NCI-H82 treated with DMSO at 0.1 percent for 48 hours (cell line): ENCODE measurements at regions not wholly inside any gene's neighbourhood (a gene's known extent, or its start where the extent isn't known, plus 50 kb on each side); places are given as distances from the start of the nearest gene placed in this dataset.
"Not testable (repeated sequence)": the region's sequence is repeated elsewhere in the genome, so short reads cannot be mapped to it uniquely, and the experiment has no call there.

ENCODE experiments used
- DNase-seq: peaks from one replicate; lab custom pipeline; 2025; ENCODE audit not compliant: unreplicated experiment; lab: John Stamatoyannopoulos, UW

DNA sequence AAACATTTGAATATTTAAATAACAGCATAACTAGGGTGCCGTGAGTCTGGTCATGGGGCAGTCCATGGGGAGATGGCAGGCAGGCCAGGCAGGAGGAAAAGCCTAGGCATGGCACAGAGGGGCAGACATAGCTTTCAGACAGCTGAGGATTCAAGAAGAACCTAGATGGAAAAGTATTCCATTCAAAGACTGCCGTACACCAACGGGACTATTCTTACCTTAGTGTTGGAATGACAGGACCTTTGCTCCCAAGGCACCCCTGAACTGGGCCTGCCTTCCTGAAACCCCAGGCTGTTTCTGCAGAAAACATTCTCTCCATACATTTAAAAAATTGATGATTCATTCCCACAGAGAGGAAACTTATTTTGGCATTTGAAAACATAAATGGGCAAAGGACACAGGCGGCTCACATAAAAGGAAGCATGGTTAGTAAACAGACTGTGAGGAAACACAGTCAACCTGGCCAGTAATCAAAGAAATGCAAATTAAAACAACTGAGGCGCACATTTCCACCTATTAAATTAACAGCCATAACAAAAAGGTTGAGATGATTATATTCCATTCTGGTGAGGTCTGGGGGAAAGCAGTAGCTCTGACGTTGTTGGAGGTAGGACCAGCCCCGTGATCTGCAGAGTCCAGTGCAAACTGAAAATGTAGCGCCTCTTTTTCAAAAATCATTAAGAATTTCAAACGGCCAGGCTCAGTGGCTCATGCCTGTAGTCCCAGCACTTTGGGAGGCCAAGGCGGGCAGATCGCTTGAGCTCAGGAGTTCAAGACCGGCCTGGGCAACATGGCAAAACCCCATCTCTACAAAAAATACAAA is 71.3 kb upstream of the SMAD3 start:
- DNase-seq: no peak

- DNase-seq: no peak
Measured at GRCh38 chr15:66994927-66995656, 70.3 kb upstream of the SMAD3 start.

DNA sequence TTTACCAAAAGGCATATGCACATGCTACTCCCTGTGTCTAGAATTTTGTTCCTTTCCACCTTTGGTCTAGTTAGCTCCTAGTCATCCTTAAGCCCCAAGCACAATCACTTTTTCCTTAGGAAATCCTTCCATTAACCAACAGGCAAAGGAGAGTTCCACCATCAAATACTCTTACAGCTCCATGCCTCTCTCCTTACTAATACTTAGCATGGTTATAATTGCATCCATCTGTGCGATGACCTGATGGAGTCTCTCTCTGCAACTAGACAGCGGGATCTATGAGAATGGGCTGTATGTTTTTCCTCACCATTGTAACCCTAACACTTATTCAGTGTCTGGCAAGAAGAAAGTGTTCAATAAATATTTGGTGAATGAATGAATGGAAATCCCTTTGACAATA is 69.3 kb upstream of the SMAD3 start:
- no peak for DNase-seq

DNA sequence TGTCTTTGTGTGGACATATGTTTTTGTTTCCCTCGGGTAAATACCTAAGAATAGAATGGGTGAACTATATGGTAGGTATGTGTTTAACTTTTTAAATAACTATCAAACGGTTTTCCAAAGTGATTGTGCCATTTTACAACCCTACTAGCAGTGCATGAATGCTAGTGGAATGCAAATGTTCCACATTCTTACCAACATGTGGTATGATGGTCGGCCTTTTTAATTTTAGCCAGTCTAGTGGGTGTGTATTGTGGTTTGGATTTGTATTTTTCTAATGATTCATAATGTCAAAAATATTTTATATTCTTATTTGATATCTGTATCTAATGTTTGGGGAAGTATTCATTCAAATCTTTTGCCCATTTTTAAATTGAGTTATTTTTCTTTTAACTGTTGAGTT is 68.2 kb upstream of the SMAD3 start:
- DNase-seq: no peak

- DNase-seq: not testable (repeated sequence)
Measured at GRCh38 chr15:66998234-66998633, 67.2 kb upstream of the SMAD3 start.

DNA sequence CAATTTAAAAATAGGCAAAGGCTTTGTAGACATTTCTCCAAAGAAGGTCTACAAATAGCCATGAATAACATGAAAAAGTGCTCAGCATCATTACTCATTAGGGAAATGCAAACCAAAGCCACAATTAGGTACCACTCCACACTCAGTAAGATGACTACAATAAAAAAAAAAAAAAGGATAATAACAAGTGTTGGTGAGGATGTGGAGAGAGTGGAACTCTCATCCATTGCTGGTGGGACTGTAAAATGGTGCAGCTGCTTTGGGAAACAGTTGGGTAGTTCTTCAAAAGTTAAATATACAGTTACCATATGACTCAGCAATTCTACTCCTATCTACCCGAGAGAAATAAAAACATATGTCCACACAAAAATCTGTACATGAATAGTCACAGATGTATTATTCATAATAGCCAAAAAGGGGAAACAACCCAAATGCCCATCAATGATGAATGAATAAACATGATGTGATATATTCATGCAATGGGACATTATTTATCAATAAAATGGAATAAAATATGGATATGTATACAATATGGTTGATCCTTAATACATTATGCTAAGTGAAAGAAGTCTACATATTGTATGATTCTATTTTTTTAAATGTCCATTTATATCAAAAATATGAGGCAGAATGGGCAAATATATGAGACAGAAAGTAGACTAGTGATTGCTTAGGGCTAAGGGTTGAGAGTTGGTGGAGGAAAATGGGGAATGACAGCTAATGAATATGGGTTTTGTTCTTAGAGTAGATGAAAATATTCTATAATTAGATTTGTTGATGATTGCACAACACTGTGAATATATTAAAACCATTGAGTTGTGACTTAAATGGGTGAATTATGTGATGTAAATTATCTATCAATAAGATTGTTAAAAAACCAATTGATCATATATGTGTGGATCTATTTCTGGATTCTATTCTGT is 66.1 kb upstream of the SMAD3 start:
- DNase-seq: no peak

DNA sequence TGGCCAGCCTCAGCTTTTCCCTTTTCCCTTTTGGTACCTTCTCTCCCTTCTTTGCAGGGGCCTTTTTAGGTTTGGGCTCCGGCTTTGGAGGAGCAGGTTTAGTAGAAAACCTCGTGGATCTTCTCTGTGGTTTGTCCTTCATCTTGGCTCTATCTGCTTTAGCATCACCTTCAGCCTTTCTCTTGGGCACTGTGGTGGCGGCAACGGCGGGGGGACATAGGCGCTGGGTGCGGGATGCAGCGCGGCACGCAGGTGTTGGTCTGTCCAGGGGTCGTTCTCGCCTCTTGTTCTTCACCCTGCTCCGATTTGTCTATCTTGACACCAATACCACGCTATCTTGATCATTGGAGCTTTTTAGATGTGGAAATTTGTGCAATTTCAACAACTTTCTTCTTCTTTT is 64.5 kb upstream of the SMAD3 start:
- no peak for DNase-seq

GRCh38 chr15:67002368-67002767 is 63.0 kb upstream of the SMAD3 start:
- DNase-seq: no peak

GRCh38 chr15:67003586-67003985 is 61.8 kb upstream of the SMAD3 start:
- no peak for DNase-seq

- DNase-seq: no peak
Measured at GRCh38 chr15:67004142-67004541, 61.3 kb upstream of the SMAD3 start.

DNA sequence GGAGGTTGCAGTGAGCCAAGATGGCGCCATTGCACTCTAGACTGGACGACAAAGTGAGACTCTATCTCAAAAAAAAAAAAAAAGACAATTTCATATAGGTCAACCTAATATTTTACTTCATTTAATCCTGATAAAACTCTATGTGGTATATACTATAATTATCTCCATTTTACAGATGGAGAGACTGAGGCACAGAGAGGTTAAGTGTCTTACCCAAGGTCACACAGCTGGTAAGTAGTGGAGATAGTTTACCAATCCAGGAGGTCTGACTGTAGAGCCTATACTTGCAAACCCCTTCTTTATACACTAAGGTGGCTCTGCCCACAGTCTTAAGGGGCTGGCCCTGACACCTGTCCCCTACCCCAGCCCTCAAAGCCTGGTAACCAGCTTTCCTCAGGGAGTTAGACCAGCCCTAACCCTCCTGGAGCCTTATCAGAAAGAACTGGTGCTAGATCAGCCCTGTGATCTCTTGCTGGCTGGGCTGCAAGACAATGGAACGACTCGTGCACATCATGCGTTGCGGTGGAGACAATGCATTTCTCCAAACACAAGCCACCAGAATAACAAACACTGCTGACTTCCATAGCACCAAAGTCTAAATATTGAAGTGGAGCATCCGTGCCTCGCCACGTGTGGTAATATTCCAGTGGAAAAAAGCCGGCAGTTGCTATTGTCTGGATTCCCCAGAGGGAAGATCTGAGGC is 60.0 kb upstream of the SMAD3 start:
- DNase-seq: no peak

GRCh38 chr15:67006083-67007065 is 59.0 kb upstream of the SMAD3 start:
- DNase-seq: no peak

GRCh38 chr15:67009576-67010569 is 55.5 kb upstream of the SMAD3 start:
- no peak for DNase-seq

DNA sequence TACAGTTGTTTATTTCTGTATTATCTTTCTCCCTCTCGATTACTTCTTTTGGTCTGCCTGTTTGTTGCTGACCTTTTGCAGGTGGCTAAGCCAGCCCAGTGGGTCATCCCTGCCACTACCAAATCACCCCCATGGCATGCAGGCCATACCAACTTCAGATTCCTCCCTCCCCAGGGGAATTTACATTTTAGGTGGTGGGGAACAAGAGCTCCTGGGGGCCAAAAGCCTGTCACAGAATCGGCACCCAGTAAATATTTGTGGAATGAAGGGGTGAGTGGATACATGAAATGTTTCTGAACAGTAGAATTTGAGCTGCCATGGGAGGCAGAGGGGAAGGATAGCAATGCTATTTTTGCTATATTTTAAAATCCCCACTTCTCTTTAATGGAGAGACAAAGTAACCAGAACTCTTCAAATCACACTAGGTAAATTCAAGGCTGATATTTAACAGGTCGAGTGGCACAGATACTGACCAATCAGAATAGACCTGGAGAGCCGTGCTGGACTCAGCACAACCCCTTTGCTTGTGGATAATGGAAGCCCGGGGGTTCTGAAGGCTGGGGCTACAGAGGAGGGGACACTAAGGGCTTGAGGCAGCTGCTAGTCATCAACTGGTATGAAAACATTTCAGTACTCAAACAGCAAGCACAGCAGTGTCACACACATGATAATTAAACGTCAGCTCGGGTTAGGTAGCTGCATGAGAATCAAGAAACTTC is 54.3 kb upstream of the SMAD3 start:
- DNase-seq: no peak

- no peak for DNase-seq
Measured at GRCh38 chr15:67011617-67012005, 53.8 kb upstream of the SMAD3 start.

- DNase-seq: no peak
Measured at GRCh38 chr15:67013696-67014095, 51.7 kb upstream of the SMAD3 start.
